ENCODE measurements at regions not wholly inside any gene's neighbourhood (a gene's known extent, or its start where the extent isn't known, plus 50 kb on each side); places are given as distances from the start of the nearest gene placed in this dataset.

GRCh38 chr3:157858821-157859220, 247.4 kb downstream of the SHOX2 start:
- TF ChIP-seq EZH2 (IDR thresholded peaks at IDR 0.05; ENCODE audit: insufficient read depth, poor library complexity, severe bottlenecking), result no peak
- TF ChIP-seq EZH2phosphoT487 (IDR thresholded peaks at IDR 0.05; ENCODE audit: insufficient read depth, low read depth), result no peak
